DND-41 (cell line): ENCODE measurements at regions not wholly inside any gene's neighbourhood (a gene's known extent, or its start where the extent isn't known, plus 50 kb on each side); places are given as distances from the start of the nearest gene placed in this dataset.

Source experiments
- ATAC-seq: fragments of 200-7000 bp; cut with Tn5 transposase; 3 replicates; pipeline ENCODE4 v1.9.1; 2021; ENCODE audit warnings: low read depth; ENCODE audit not compliant: insufficient read depth
- DNase-seq: peaks from one replicate; pipeline ENCODE4 v3.0.0-alpha.2; 2020
- H2AFZ ChIP-seq: 2 replicates; pipeline ENCODE4 v1.6.0; 2012; ENCODE audit warnings: low read depth, low read length
- H3K27ac ChIP-seq: 2 replicates; pipeline ENCODE4 v1.5.1; 2012; ENCODE audit warnings: low read length, inconsistent platforms
- H3K27me3 ChIP-seq: fragments of 200-600 bp; sonication (generic); 2 replicates; pipeline ENCODE4 v1.6.0; 2012; ENCODE audit warnings: low read length, mild to moderate bottlenecking, inconsistent platforms; ENCODE audit not compliant: insufficient read depth, poor library complexity
- H3K36me3 ChIP-seq: 2 replicates; pipeline ENCODE4 v1.5.1; 2012; ENCODE audit warnings: low read length, inconsistent platforms; ENCODE audit not compliant: insufficient read depth
- H3K4me1 ChIP-seq: 2 replicates; pipeline ENCODE4 v1.5.1; 2012; ENCODE audit warnings: mild to moderate bottlenecking, low read length; ENCODE audit not compliant: insufficient read depth
- H3K4me2 ChIP-seq: 2 replicates; pipeline ENCODE4 v1.6.0; 2012; ENCODE audit warnings: mild to moderate bottlenecking, moderate library complexity, low read length, inconsistent platforms; ENCODE audit not compliant: insufficient read depth
- H3K4me3 ChIP-seq, 2 experiments: fragments of 200-600 bp in 1 of 2; shearing (Covaris generic) in 1 of 2; 2 replicates each; pipeline ENCODE4 v1.5.1; 2012 to 2016; ENCODE audit warnings: inconsistent platforms in 2 of 2, low read length in 2 of 2, mild to moderate bottlenecking in 2 of 2, low read depth in 1 of 2, moderate library complexity in 1 of 2
- H3K79me2 ChIP-seq: 2 replicates; pipeline ENCODE4 v1.6.0; 2012; ENCODE audit warnings: low read length, inconsistent platforms; ENCODE audit not compliant: insufficient read depth
- H3K9ac ChIP-seq: 2 replicates; pipeline ENCODE4 v1.6.0; 2012; ENCODE audit warnings: low read depth, mild to moderate bottlenecking, inconsistent platforms, low read length, moderate library complexity
- H3K9me3 ChIP-seq: 2 replicates; pipeline ENCODE4 v1.5.1; 2012; ENCODE audit warnings: low read length, moderate library complexity, mild to moderate bottlenecking, inconsistent platforms; ENCODE audit not compliant: insufficient read depth, severe bottlenecking
- H4K20me1 ChIP-seq: 2 replicates; pipeline ENCODE4 v1.6.0; 2012; ENCODE audit warnings: low read length; ENCODE audit not compliant: insufficient read depth
- EZH2 ChIP-seq: IDR thresholded peaks from 3 replicates; pipeline ENCODE4 v1.6.1; 2012; ENCODE audit warnings: borderline replicate concordance, low read depth, mild to moderate bottlenecking, moderate library complexity, low read length, inconsistent platforms; ENCODE audit not compliant: severe bottlenecking
- TF ChIP-seq, protein P1 (sequence below): IDR thresholded peaks from 2 replicates; pipeline ENCODE4 v1.5.1; 2012; ENCODE audit warnings: borderline replicate concordance, low read length, moderate library complexity, mild to moderate bottlenecking; ENCODE audit not compliant: poor library complexity, severe bottlenecking; ENCODE audit errors: extremely low read depth

DNA sequence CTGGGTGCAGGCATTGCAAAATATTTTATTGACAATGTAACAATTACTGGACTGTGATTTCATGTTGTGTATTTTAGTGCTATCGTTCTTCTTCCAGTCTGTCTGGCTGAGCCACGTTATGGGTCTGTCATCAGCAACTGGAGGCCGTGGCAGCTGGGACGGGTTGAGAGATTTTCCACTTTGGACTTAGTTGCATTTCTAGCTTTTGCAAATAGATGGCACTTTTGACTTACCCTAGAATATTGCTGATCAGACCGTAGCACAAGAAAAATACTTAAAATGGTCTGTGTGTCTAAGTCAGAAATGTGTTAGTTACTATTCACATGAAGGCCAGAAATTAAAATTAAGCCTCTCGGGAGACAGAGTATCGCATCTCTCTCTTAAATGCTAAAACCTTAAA lies 211.1 kb downstream of the TEX29 start:
- DNase-seq = no peak
- no peak overlapping the region for H3K9ac ChIP-seq
- H2AFZ ChIP-seq = no peak overlapping the region
- no peak for ATAC-seq
- no peaks in the 10 kb centered on the region for H3K4me1 ChIP-seq
- H3K4me2 ChIP-seq = no peak overlapping the region
- no peak overlapping the region for H3K27ac ChIP-seq
- H3K36me3 ChIP-seq = no peaks in the 10 kb centered on the region
- H4K20me1 ChIP-seq = no peaks in the 10 kb centered on the region; the same call in 1 of the 2 replicates
- no peak for TF ChIP-seq EZH2
- TF ChIP-seq, protein P1, sequence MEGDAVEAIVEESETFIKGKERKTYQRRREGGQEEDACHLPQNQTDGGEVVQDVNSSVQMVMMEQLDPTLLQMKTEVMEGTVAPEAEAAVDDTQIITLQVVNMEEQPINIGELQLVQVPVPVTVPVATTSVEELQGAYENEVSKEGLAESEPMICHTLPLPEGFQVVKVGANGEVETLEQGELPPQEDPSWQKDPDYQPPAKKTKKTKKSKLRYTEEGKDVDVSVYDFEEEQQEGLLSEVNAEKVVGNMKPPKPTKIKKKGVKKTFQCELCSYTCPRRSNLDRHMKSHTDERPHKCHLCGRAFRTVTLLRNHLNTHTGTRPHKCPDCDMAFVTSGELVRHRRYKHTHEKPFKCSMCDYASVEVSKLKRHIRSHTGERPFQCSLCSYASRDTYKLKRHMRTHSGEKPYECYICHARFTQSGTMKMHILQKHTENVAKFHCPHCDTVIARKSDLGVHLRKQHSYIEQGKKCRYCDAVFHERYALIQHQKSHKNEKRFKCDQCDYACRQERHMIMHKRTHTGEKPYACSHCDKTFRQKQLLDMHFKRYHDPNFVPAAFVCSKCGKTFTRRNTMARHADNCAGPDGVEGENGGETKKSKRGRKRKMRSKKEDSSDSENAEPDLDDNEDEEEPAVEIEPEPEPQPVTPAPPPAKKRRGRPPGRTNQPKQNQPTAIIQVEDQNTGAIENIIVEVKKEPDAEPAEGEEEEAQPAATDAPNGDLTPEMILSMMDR = no peak
- no peaks in the 10 kb centered on the region for H3K9me3 ChIP-seq
- peaks cover 37% of the 10 kb centered on the region for H3K27me3 ChIP-seq
- no peak overlapping the region for H3K4me3 ChIP-seq
- no peaks in the 10 kb centered on the region for H3K79me2 ChIP-seq

DNA sequence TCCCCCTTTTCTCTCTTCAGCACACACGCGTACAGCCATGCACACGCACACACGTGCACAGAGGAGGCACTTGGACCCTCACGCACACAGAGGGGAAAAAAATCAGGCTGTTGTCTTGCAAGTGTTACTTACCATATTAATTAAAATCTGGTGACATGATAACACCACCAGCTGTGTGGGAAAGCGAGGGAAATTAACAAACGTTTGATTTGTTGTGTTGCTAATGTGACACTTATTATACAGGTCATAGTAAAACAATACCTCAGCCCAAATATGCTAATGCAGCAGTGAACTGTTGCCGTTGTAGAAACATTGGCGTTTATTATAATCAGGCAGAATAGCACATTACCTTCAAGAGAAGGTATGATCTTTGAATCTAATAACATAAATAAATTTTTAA lies 211.7 kb downstream of the TEX29 start:
- Histone ChIP-seq H3K4me1 (no peaks in the 10 kb centered on the region), H3K79me2 (no peaks in the 10 kb centered on the region), H3K36me3 (no peaks in the 10 kb centered on the region), H3K9me3 (no peaks in the 10 kb centered on the region), H4K20me1 (no peaks in the 10 kb centered on the region; the same call in 1 of the 2 replicates), H2AFZ (no peak overlapping the region), H3K4me2 (no peak overlapping the region), H3K9ac (no peak overlapping the region), H3K27me3 (peaks cover 39% of the 10 kb centered on the region), H3K27ac (no peak overlapping the region), H3K4me3 (no peak overlapping the region)
- no peak for ATAC-seq
- TF ChIP-seq EZH2 = no peak
- TF ChIP-seq, protein P1 = no peak
- DNase-seq = no peak

DNA sequence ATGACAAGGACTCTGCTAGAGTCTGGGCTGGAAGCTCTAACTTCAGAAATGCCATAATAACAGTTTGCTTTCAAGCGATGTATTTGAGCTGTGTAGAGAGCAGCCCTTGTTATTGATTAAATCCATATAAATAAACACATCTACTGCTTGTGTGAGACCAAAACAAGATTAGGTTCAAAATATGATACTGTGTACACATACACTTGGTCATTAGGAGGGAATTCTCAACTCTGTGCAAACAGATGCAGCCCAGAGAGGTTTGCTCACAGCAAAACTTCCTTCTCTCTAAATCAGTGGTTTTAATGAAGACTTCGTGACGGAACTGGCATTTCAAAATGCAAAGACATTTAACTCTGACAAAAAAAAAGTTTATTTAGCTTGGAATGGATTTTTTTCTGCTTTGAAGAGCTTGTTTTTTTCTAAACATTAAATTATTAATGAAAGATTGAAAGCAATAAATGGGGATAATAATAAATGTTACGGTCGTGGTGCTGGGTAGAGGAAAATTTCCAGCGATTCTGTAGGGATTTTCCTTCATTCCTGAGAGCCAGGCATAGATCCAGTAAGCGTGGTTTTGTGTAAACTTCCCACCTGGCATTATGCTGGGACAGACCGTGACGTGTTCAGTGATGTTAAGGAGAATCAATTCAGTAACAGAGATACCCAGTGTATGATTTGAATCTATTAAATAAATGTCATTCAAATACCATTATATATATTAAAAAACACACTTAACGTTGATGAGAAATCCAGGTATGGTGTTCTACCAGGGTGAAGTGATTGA lies 213.7 kb downstream of the TEX29 start:
- peaks cover 44% of the 10 kb centered on the region for H3K27me3 ChIP-seq
- no peak for ATAC-seq

More for the DNA sequence above, 213.7 kb downstream of the TEX29 start:
- Histone ChIP-seq H3K9me3 (no peaks in the 10 kb centered on the region), H3K9ac (no peak overlapping the region), H3K4me3 (no peak overlapping the region), H4K20me1 (peaks cover 5% of the 10 kb centered on the region; the same call in 1 of the 2 replicates), H3K36me3 (no peaks in the 10 kb centered on the region), H2AFZ (no peak overlapping the region), H3K79me2 (no peaks in the 10 kb centered on the region), H3K4me1 (no peaks in the 10 kb centered on the region), H3K4me2 (no peak overlapping the region), H3K27ac (no peak overlapping the region)
- DNase-seq = no peak
- TF ChIP-seq, protein P1 = no peak
- TF ChIP-seq EZH2 = no peak
